ENCODE measurements at regions not wholly inside any gene's neighbourhood (a gene's known extent, or its start where the extent isn't known, plus 50 kb on each side); places are given as distances from the start of the nearest gene placed in this dataset.

DNA sequence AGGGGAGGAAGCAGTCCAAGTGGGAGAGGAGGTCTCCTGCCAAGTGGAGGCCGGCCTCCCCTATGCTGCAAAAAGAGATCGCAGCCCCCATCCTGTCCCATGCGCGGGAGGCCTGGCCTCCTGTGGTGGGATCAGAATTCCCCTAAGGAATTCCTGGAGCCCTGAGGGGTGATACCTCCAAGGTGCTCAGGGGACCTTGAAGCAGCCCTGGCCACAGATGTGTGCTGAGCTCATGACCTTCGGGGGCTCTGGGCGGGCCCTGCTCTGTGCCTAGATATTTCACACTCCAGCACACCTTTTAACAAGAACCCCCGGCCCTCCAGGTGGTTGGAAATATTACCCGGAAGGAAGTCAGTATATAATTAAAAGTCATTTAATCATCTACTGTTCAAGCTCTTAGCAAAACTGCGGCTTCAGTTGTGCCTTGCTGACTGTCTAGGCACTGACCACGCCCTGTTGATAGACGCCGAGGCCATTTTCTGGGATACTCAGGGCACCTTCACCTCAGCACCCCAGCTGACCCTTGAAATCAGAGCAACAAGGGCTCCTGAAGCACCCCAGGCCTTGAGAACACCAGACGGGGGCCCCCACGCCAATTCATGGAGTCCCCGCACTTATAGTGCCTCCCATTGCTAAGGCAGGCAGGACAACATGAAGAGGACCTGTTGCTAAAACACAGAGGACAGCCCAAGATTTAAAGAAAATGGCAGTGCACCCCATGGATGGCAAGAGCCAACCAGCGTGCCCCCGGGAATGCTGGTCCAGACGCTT, 119.1 kb downstream of the NDUFA10 start:
- no peaks in the 10 kb centered on the region for H3K9me3 ChIP-seq
- H3K4me3 ChIP-seq (ENCODE audit: low read depth in 1 of 2, low read length in 1 of 2), result no peak overlapping the region
- TF ChIP-seq CTCF (IDR thresholded peaks at IDR 0.05), result no peak
- H3K36me3 ChIP-seq, result no peaks in the 10 kb centered on the region
- H3K27me3 ChIP-seq, result no peaks in the 10 kb centered on the region
- no peak overlapping the region for H3K27ac ChIP-seq
- peaks cover 16 to 22% of the 10 kb centered on the region in 2 experiments for H3K4me1 ChIP-seq (ENCODE audit: control insufficient read depth in 1 of 2, insufficient read depth in 1 of 2, low read depth in 1 of 2, low read length in 1 of 2)

DNA sequence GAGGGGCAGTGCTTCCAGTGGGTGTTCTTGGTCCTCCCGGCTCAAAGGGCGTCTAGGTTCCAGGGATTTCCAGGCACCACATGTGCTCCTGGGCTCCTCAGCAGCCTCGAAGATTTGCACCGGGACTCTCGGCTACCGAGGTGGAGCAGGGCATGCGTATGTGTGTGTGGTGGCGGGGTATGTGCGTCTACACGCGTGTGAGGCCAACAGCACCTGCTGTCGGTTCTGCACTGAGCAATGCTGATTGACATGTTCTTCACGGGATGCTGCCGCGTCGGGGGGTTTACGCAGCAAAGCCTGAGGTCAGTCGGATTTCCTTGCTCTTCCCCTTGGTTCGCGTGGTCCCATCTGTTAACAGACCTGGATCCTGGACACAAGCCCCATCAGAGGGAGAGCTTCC, 119.8 kb downstream of the NDUFA10 start:
- H3K4me1 ChIP-seq (ENCODE audit: control insufficient read depth in 1 of 2, insufficient read depth in 1 of 2, low read depth in 1 of 2, low read length in 1 of 2), result peaks cover 9 to 15% of the 10 kb centered on the region in 2 experiments
- no peaks in the 10 kb centered on the region for H3K36me3 ChIP-seq
- H3K4me3 ChIP-seq (ENCODE audit: low read depth in 1 of 2, low read length in 1 of 2), result no peak overlapping the region
- H3K27ac ChIP-seq, result no peak overlapping the region
- H3K27me3 ChIP-seq, result no peaks in the 10 kb centered on the region
- no peak for TF ChIP-seq CTCF (IDR thresholded peaks at IDR 0.05)
- H3K9me3 ChIP-seq, result no peaks in the 10 kb centered on the region

DNA sequence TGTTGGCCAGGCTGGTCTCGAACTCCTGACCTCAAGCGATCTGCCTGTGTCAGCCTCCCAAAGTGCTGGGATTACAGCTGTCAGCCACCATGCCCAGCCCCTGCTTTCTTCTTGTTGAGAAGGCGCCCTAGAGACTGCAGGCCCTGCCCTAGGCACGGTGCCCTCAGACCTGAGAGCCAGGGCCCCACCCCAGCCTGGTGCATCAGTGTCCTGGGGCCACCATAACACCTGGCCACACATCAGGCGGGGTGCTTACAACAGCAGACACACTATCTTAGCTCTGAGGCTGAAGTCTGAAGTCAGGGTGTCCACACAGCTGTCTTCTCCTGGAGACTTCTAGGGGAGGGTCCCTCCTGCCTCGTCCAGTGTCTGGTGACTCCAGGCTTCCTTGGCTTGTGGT, 120.6 kb downstream of the NDUFA10 start:
- H3K27ac ChIP-seq, result no peak overlapping the region

GRCh38 chr2:239903803-239904202, 121.3 kb downstream of the NDUFA10 start:
- H3K9me3 ChIP-seq, result no peaks in the 10 kb centered on the region
- H3K27me3 ChIP-seq, result no peaks in the 10 kb centered on the region
- H3K27ac ChIP-seq, result no peak overlapping the region
- H3K4me1 ChIP-seq (ENCODE audit: control insufficient read depth in 1 of 2, insufficient read depth in 1 of 2, low read depth in 1 of 2, low read length in 1 of 2), result no peaks in the 10 kb centered on the region
- no peak overlapping the region for H3K4me3 ChIP-seq (ENCODE audit: low read depth in 1 of 2, low read length in 1 of 2)
- no peaks in the 10 kb centered on the region for H3K36me3 ChIP-seq
- TF ChIP-seq CTCF (IDR thresholded peaks at IDR 0.05), result no peak

More for the DNA sequence above, 120.6 kb downstream of the NDUFA10 start:
- TF ChIP-seq CTCF (IDR thresholded peaks at IDR 0.05), result no peak
- H3K4me3 ChIP-seq (ENCODE audit: low read depth in 1 of 2, low read length in 1 of 2), result no peak overlapping the region
- H3K27me3 ChIP-seq, result no peaks in the 10 kb centered on the region
- no peaks in the 10 kb centered on the region for H3K36me3 ChIP-seq
- H3K9me3 ChIP-seq, result no peaks in the 10 kb centered on the region
- H3K4me1 ChIP-seq (ENCODE audit: control insufficient read depth in 1 of 2, insufficient read depth in 1 of 2, low read depth in 1 of 2, low read length in 1 of 2), result peaks cover under 1 to 7% of the 10 kb centered on the region in 2 experiments

- Histone ChIP-seq H3K9me3 (no peaks in the 10 kb centered on the region), H3K27me3 (no peaks in the 10 kb centered on the region), H3K4me1 (ENCODE audit: control insufficient read depth in 1 of 2, insufficient read depth in 1 of 2, low read depth in 1 of 2, low read length in 1 of 2) (no peaks in the 10 kb centered on the region), H3K27ac (no peak overlapping the region), H3K36me3 (no peaks in the 10 kb centered on the region), H3K4me3 (ENCODE audit: low read depth in 1 of 2, low read length in 1 of 2) (no peak overlapping the region)
- no peak for TF ChIP-seq CTCF (IDR thresholded peaks at IDR 0.05)
These were observed 121.9 kb downstream of the NDUFA10 start for GRCh38 chr2:239903210-239903609.
